ENCODE measurements at regions not wholly inside any gene's neighbourhood (a gene's known extent, or its start where the extent isn't known, plus 50 kb on each side); places are given as distances from the start of the nearest gene placed in this dataset.

DNA sequence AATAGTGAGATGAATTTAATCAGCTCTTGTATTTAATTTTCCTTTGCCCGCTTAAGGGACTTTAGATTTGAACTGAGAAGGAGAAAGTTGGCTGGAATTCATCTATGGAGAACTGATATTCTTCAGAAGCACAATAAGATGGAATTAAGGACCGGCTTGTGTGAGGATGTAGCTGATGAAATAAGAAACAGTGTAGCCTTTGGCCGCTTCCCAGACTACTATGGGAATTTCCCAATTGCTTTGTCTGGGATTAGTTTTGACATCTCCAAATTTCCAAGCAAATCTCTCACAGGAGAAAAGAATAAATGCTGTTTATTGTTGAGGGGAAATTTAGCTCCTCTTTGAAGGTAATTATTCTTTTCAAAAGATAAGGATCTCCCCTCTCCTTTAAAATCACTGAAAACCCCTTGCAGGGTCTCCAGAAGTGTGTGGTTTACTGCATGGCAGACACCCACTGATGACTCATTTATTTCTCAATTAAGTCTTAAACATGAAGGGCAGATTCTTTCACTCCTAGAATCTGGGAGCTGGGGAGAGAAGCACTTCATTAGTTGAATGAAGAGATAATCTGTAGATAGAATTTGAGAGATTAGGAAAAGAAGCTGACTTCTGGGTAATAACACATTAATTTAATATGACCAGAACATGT is 606.5 kb upstream of the ADAMTS16 start:
- peaks cover 12% of the 10 kb centered on the region for H3K9me3 Mint-ChIP-seq (ENCODE audit: unreplicated experiment)
- peaks cover 12% of the 10 kb centered on the region for H3K27me3 Mint-ChIP-seq (ENCODE audit: low read depth, unreplicated experiment)
- no peak overlapping the region for H3K9ac ChIP-seq (ENCODE audit: low read length)
- peaks cover 13% of the 10 kb centered on the region for H3K4me1 Mint-ChIP-seq (ENCODE audit: low read depth, unreplicated experiment)
- no peaks in the 10 kb centered on the region for H4K20me1 ChIP-seq (ENCODE audit: insufficient read depth, low read length)
- H3K36me3 Mint-ChIP-seq (ENCODE audit: low read depth, unreplicated experiment): peaks cover 3% of the 10 kb centered on the region
- no peak overlapping the region for H3K4me3 ChIP-seq (ENCODE audit: insufficient read depth, low read depth, low read length)
- H3K4me2 ChIP-seq (ENCODE audit: low read length): no peak overlapping the region
- TF ChIP-seq, protein P1, sequence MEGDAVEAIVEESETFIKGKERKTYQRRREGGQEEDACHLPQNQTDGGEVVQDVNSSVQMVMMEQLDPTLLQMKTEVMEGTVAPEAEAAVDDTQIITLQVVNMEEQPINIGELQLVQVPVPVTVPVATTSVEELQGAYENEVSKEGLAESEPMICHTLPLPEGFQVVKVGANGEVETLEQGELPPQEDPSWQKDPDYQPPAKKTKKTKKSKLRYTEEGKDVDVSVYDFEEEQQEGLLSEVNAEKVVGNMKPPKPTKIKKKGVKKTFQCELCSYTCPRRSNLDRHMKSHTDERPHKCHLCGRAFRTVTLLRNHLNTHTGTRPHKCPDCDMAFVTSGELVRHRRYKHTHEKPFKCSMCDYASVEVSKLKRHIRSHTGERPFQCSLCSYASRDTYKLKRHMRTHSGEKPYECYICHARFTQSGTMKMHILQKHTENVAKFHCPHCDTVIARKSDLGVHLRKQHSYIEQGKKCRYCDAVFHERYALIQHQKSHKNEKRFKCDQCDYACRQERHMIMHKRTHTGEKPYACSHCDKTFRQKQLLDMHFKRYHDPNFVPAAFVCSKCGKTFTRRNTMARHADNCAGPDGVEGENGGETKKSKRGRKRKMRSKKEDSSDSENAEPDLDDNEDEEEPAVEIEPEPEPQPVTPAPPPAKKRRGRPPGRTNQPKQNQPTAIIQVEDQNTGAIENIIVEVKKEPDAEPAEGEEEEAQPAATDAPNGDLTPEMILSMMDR (IDR thresholded peaks at IDR 0.05; ENCODE audit: insufficient read depth, low read depth, low read length): no peak
- TF ChIP-seq EZH2 (IDR thresholded peaks at IDR 0.05; ENCODE audit: insufficient read depth, low read length): no peak
- FAIRE-seq (no peak), DNase-seq (ENCODE audit: low read depth) (peak; percentile 63)
- H3K9me3 ChIP-seq (ENCODE audit: insufficient read depth, low read depth, low read length): no peaks in the 10 kb centered on the region
- no peak overlapping the region for H3K4me3 Mint-ChIP-seq (ENCODE audit: unreplicated experiment)
- H3K79me2 ChIP-seq (ENCODE audit: insufficient read depth, low read length): no peaks in the 10 kb centered on the region
- no peak overlapping the region for H2AFZ ChIP-seq (ENCODE audit: low read depth, low read length)
- H3K27ac ChIP-seq (ENCODE audit: low read depth, low read length): no peak overlapping the region
- H3K36me3 ChIP-seq (ENCODE audit: insufficient read depth, low read length): no peaks in the 10 kb centered on the region
- no peaks in the 10 kb centered on the region for H3K27me3 ChIP-seq (ENCODE audit: insufficient read depth, low read length)
- H3K27ac Mint-ChIP-seq (ENCODE audit: unreplicated experiment): no peak overlapping the region
- H3K4me1 ChIP-seq (ENCODE audit: insufficient read depth, low read length): no peaks in the 10 kb centered on the region

DNA sequence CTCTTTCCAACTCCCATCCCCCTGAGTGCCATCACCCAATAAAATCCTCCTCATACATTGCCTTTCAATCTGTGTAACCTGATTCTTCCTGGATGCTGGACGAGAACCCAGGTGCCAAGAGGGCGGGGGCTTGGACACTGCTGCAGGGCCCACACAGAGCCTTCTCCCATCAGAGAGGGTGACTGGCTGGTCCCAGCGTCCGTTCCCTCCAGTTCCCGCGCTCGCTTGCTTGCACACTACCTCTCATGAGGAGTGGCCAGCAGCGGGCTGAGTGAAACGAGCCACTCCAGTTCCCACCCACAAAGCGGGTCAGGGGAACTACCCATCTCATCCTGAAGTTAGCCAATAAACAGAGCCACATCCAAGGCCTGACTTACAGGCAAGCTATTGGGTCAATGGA is 602.6 kb upstream of the ADAMTS16 start:
- peaks cover 3% of the 10 kb centered on the region for H3K9me3 ChIP-seq (ENCODE audit: insufficient read depth, low read depth, low read length)
- H3K27ac ChIP-seq (ENCODE audit: low read depth, low read length): no peak overlapping the region
- H3K9ac ChIP-seq (ENCODE audit: low read length): no peak overlapping the region
- FAIRE-seq: no peak
- no peak overlapping the region for H3K4me2 ChIP-seq (ENCODE audit: low read length)
- H3K79me2 ChIP-seq (ENCODE audit: insufficient read depth, low read length): no peaks in the 10 kb centered on the region
- TF ChIP-seq, protein P1 (IDR thresholded peaks at IDR 0.05; ENCODE audit: insufficient read depth, low read depth, low read length): no peak
- TF ChIP-seq EZH2 (IDR thresholded peaks at IDR 0.05; ENCODE audit: insufficient read depth, low read length): no peak
- Mint-ChIP-seq H3K4me1 (ENCODE audit: low read depth, unreplicated experiment) (peaks cover 17% of the 10 kb centered on the region), H3K9me3 (ENCODE audit: unreplicated experiment) (peaks cover 18% of the 10 kb centered on the region), H3K4me3 (ENCODE audit: unreplicated experiment) (no peak overlapping the region), H3K27me3 (ENCODE audit: low read depth, unreplicated experiment) (peaks cover 22% of the 10 kb centered on the region), H3K36me3 (ENCODE audit: low read depth, unreplicated experiment) (peaks cover 3% of the 10 kb centered on the region), H3K27ac (ENCODE audit: unreplicated experiment) (no peak overlapping the region)
- no peaks in the 10 kb centered on the region for H3K36me3 ChIP-seq (ENCODE audit: insufficient read depth, low read length)
- no peaks in the 10 kb centered on the region for H4K20me1 ChIP-seq (ENCODE audit: insufficient read depth, low read length)
- no peak overlapping the region for H3K4me3 ChIP-seq (ENCODE audit: insufficient read depth, low read depth, low read length)
- H2AFZ ChIP-seq (ENCODE audit: low read depth, low read length): no peak overlapping the region
- H3K4me1 ChIP-seq (ENCODE audit: insufficient read depth, low read length): no peaks in the 10 kb centered on the region
- no peak for DNase-seq (ENCODE audit: low read depth)
- no peaks in the 10 kb centered on the region for H3K27me3 ChIP-seq (ENCODE audit: insufficient read depth, low read length)

DNA sequence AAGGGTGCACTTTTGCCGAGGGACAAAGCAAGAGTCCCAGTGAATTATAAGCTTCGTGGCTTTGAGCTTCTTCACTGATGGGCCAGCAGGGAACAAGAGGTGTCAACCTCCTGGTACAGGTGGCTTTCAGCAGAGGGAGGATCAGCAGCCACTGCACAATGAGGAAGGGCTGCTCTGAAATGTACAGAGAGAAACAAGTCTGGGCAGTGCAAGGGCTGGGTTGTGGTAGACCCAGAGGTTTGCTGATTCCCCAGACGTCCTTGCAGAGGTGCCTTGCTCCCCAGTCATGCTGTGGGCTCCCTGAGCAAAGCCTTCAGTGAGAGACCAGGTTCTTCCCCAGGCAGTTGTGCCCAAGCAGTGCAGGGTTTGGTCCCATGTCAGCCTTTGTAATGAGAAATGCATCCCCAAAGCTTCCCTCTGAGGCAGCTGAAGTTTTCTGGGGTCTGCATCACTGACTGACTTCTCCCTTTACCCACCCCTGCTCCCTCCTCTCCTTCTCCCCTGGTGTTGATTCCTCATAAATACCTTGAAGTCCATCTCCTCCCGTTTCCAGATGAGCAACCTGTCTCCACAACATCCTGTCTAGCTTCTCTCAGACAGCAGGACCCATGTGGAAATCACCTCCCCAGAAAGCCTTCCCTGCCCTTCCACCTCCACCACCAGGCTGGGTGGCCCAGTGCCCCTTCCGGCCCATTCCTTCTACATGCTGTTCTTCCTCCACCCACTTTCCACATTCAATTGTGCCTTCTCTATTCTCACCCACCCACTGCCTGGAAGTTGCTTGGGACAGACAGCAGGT is 599.6 kb upstream of the ADAMTS16 start:
- H3K4me2 ChIP-seq (ENCODE audit: low read length): no peak overlapping the region
- Mint-ChIP-seq H3K9me3 (ENCODE audit: unreplicated experiment) (peaks cover 15% of the 10 kb centered on the region), H3K4me3 (ENCODE audit: unreplicated experiment) (no peak overlapping the region), H3K27me3 (ENCODE audit: low read depth, unreplicated experiment) (peaks cover 24% of the 10 kb centered on the region), H3K27ac (ENCODE audit: unreplicated experiment) (no peak overlapping the region), H3K36me3 (ENCODE audit: low read depth, unreplicated experiment) (peaks cover 3% of the 10 kb centered on the region), H3K4me1 (ENCODE audit: low read depth, unreplicated experiment) (peaks cover 4% of the 10 kb centered on the region)
- no peak overlapping the region for H3K27ac ChIP-seq (ENCODE audit: low read depth, low read length)
- H3K9me3 ChIP-seq (ENCODE audit: insufficient read depth, low read depth, low read length): peaks cover 3% of the 10 kb centered on the region
- no peaks in the 10 kb centered on the region for H3K79me2 ChIP-seq (ENCODE audit: insufficient read depth, low read length)
- no peak for FAIRE-seq
- TF ChIP-seq EZH2 (IDR thresholded peaks at IDR 0.05; ENCODE audit: insufficient read depth, low read length): no peak
- TF ChIP-seq, protein P1 (IDR thresholded peaks at IDR 0.05; ENCODE audit: insufficient read depth, low read depth, low read length): no peak
- no peak overlapping the region for H2AFZ ChIP-seq (ENCODE audit: low read depth, low read length)
- H3K4me1 ChIP-seq (ENCODE audit: insufficient read depth, low read length): no peaks in the 10 kb centered on the region
- no peak overlapping the region for H3K9ac ChIP-seq (ENCODE audit: low read length)
- H4K20me1 ChIP-seq (ENCODE audit: insufficient read depth, low read length): no peaks in the 10 kb centered on the region
- no peak overlapping the region for H3K4me3 ChIP-seq (ENCODE audit: insufficient read depth, low read depth, low read length)
- no peak for DNase-seq (ENCODE audit: low read depth)
- H3K27me3 ChIP-seq (ENCODE audit: insufficient read depth, low read length): no peaks in the 10 kb centered on the region
- H3K36me3 ChIP-seq (ENCODE audit: insufficient read depth, low read length): no peaks in the 10 kb centered on the region
